ENCODE measurements at regions not wholly inside any gene's neighbourhood (a gene's known extent, or its start where the extent isn't known, plus 50 kb on each side); places are given as distances from the start of the nearest gene placed in this dataset.

DNA sequence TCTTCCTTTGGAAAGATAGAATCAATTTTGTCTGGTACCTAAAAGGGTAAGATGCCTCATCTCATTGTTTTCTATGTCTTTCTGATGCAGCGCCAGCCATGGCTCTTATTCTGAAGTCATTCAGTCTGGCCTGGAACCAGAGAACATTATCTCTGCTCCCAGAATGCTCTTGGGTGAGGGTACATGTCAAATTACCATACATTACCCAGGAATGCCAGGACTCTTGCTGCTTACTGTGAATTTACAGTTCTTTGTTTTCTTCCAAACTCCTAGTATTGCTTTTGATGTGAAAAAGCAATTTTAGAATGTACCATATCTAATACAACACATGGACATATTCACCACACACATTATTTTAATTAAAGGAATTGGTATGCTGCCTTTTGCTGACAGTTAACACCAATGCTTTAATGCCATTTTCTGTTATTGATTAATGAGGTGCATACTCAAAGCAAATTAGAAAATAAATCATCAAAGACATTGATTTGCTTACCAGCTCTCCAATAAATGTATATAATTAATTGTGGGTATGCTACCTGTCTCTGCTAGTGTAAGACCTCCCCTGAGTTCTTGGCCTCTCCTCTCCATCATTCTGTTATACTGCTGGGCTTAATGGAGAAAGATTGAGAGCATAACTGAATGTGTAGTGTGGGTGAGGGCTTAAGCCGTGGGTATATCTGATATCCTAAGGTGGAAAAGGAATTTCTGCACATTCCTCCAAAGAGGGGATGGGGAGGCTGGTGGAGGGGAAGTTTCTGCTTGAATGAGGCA lies 337.7 kb downstream of the C12orf75 start:
- H3K9me3 ChIP-seq: no peaks in the 10 kb centered on the region
- TF ChIP-seq, protein P1, sequence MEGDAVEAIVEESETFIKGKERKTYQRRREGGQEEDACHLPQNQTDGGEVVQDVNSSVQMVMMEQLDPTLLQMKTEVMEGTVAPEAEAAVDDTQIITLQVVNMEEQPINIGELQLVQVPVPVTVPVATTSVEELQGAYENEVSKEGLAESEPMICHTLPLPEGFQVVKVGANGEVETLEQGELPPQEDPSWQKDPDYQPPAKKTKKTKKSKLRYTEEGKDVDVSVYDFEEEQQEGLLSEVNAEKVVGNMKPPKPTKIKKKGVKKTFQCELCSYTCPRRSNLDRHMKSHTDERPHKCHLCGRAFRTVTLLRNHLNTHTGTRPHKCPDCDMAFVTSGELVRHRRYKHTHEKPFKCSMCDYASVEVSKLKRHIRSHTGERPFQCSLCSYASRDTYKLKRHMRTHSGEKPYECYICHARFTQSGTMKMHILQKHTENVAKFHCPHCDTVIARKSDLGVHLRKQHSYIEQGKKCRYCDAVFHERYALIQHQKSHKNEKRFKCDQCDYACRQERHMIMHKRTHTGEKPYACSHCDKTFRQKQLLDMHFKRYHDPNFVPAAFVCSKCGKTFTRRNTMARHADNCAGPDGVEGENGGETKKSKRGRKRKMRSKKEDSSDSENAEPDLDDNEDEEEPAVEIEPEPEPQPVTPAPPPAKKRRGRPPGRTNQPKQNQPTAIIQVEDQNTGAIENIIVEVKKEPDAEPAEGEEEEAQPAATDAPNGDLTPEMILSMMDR (IDR thresholded peaks at IDR 0.05): no peak
- H3K36me3 ChIP-seq: no peaks in the 10 kb centered on the region
- H3K4me1 ChIP-seq: peaks cover 19% of the 10 kb centered on the region
- H3K27me3 ChIP-seq: no peaks in the 10 kb centered on the region
- no peak for ATAC-seq
- intact Hi-C loops (cut with DNase I): no loop called here
- no peak overlapping the region for H3K27ac ChIP-seq
- DNase-seq: no peak
- no peak overlapping the region for H3K4me3 ChIP-seq

DNA sequence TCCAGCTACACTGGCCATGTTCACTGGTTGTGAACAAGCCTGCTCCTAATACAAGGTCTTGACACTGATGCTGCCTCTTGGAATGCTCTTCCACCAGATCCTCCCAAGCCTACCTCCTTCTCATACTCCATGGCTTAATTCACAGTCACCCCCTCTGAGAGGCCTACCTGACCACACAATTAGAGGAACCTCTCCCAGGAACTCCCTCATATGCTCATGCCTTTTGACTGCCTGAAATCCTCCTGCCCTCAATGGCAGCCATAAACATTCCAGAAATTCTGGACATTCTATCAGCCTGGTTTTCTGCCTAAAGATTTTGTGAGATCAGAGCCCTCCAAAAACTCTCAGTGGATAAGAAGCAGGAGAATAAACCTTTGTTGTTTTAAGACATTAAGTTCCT lies 340.2 kb downstream of the C12orf75 start:
- no peak for DNase-seq
- intact Hi-C loops (cut with DNase I): no loop called here
- Histone ChIP-seq H3K9me3 (no peaks in the 10 kb centered on the region), H3K4me1 (peaks cover 33% of the 10 kb centered on the region), H3K36me3 (no peaks in the 10 kb centered on the region), H3K27ac (peak overlapping the region; percentile 25), H3K4me3 (no peak overlapping the region), H3K27me3 (no peaks in the 10 kb centered on the region)
- TF ChIP-seq, protein P1 (IDR thresholded peaks at IDR 0.05): no peak
- no peak for ATAC-seq

DNA sequence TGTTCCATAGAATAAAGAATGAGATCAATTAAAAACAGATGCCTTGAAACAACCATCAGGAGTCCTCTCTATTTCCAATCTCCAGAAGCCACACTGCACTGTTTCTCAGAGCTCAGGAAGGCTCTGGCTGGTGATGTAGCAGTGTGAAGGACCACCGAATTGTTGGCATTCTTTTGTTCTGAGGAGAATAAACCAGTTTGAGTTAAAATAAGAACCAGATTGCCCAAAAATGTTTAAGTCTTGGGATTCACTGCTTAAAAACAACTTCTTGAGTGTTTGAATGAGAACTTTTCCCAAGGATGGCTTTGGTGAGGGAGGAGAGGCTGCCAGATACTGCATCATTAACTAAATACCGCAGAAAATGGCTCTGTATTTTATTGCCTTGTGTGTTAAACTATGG lies 341.2 kb downstream of the C12orf75 start:
- intact Hi-C loops (cut with DNase I): no loop called here
- Histone ChIP-seq H3K9me3 (no peaks in the 10 kb centered on the region), H3K27ac (peak overlapping the region; percentile 68), H3K4me1 (peaks cover 33% of the 10 kb centered on the region), H3K27me3 (no peaks in the 10 kb centered on the region), H3K36me3 (no peaks in the 10 kb centered on the region), H3K4me3 (no peak overlapping the region)
- DNase-seq (no peak), ATAC-seq (no peak)
- TF ChIP-seq, protein P1 (IDR thresholded peaks at IDR 0.05): no peak

DNA sequence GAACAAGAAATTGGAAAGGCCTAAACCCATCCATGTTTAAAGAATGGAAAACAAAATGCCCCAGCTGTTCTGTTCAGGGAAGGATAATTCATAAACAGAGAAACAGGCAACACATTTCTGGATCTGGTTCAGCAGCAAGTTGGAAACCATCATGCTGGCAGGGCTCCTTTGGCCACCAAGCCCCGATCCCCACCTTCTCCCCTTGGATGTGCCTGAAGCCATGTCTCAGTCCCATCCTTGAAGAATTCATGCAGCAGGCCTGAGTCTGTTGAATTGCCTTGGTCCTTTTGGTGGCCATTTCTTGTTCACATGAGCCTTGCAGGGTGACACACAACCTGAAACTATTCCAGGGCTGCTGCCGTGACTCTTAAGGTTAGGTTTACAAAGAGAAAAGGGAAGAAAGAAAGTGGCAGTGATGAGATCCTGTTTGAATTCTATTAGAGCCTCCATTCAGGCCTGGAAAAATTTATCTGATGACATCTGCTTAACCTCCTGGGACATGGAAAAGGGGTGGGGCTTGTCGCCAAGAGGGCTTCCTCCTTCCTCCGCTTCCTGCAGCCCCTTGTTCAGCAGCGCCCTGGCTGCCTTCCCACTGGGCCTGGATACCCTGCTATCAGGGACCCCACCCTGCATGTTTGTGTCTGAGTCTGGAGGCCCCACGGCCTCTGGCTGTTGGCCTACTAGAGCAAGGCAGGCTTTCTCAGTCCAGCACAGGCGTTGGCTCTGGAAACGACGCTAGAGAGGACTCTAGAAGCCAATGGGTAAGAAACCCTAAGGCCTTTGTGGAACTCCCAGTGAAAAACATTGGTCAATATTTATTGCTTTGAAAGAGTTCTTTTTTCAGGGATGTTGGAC lies 341.9 kb downstream of the C12orf75 start:
- Histone ChIP-seq H3K27me3 (no peaks in the 10 kb centered on the region), H3K36me3 (no peaks in the 10 kb centered on the region), H3K4me3 (no peak overlapping the region), H3K27ac (peak overlapping the region; percentile 68), H3K9me3 (no peaks in the 10 kb centered on the region), H3K4me1 (peaks cover 33% of the 10 kb centered on the region)
- ATAC-seq (peak; percentile 79), DNase-seq (peak; percentile 71)
- intact Hi-C loops (cut with DNase I): no loop called here
- TF ChIP-seq, protein P1 (IDR thresholded peaks at IDR 0.05): no peak

DNA sequence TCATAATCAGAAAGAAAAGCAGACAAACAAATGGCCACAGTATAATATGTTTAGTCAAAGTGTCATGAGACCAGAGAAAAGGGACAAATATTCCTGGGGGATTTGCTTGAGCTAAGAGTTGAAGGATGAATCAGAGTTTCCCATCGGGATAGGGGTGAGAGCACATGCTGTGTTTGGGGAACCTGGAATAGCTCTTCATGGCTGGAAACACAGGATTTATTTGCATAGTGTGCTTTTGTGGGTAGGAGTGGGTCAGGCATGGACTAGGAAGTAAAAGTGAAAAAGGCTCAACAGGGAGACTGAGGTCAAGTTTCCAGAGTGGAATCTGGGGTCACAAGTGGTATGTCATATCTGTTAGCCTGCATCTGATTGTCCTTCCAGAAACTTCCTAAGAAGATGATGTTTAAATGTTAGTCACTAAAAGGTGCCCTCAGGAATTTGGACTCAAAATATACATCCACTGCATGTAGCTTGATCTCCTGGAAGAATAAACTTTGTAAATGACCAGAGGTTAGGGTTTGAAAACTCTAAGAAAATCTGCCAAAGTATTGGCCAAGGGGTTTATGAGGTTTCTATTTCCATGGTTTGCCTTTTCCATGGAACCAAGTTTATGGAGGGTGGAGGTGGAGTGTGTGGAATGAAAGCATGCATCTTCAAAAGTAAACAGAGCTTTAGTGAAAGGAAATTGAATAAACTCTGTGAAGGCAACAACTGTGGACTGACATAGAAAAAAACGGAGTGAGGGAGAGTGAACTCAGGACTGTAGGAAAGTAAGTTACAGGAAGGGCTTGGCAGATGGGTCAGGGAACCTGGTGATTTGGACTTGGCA lies 344.6 kb downstream of the C12orf75 start:
- Histone ChIP-seq H3K27me3 (no peaks in the 10 kb centered on the region), H3K9me3 (no peaks in the 10 kb centered on the region), H3K4me1 (peaks cover 33% of the 10 kb centered on the region), H3K4me3 (no peak overlapping the region), H3K36me3 (no peaks in the 10 kb centered on the region), H3K27ac (no peak overlapping the region)
- DNase-seq (no peak), ATAC-seq (no peak)
- TF ChIP-seq, protein P1 (IDR thresholded peaks at IDR 0.05): no peak
- intact Hi-C loops (cut with DNase I): no loop called here
